H9 (cell line): ENCODE measurements at regions not wholly inside any gene's neighbourhood (a gene's known extent, or its start where the extent isn't known, plus 50 kb on each side); places are given as distances from the start of the nearest gene placed in this dataset.

Source experiments
- DNase-seq: peaks from one replicate; pipeline ENCODE4 v3.0.0-alpha.2; 2017
- H2AFZ ChIP-seq: one replicate; pipeline ENCODE4 v1.6.1; 2013; ENCODE audit warnings: mild to moderate bottlenecking, low read length, control low read depth, moderate library complexity
- H2AK5ac ChIP-seq: 2 replicates; pipeline ENCODE4 v1.6.1; 2013; ENCODE audit warnings: low read length, control low read depth, mixed read lengths; ENCODE audit not compliant: insufficient read length
- H2BK120ac ChIP-seq: one replicate; pipeline ENCODE4 v1.6.1; 2013; ENCODE audit warnings: low read depth, mild to moderate bottlenecking, low read length, control low read depth, inconsistent platforms; ENCODE audit not compliant: poor library complexity, severe bottlenecking
- H2BK12ac ChIP-seq: 2 replicates; pipeline ENCODE4 v1.6.1; 2013; ENCODE audit warnings: low read length, control low read depth, mixed read lengths, low read depth; ENCODE audit not compliant: insufficient read length
- H2BK15ac ChIP-seq: 2 replicates; pipeline ENCODE4 v1.6.1; 2013; ENCODE audit warnings: low read depth, low read length, control low read depth
- H2BK20ac ChIP-seq: one replicate; pipeline ENCODE4 v1.6.1; 2013; ENCODE audit warnings: low read depth, mild to moderate bottlenecking, low read length, control low read depth, inconsistent platforms; ENCODE audit not compliant: poor library complexity, severe bottlenecking
- H2BK5ac ChIP-seq: 2 replicates; pipeline ENCODE4 v1.6.1; 2013; ENCODE audit warnings: low read length, control low read depth, mixed read lengths; ENCODE audit not compliant: insufficient read length
- H3K14ac ChIP-seq: 2 replicates; pipeline ENCODE4 v1.6.1; 2013; ENCODE audit warnings: low read length, control low read depth; ENCODE audit not compliant: insufficient read depth
- H3K18ac ChIP-seq: 2 replicates; pipeline ENCODE4 v1.6.1; 2013; ENCODE audit warnings: low read depth, mild to moderate bottlenecking, mixed read lengths, low read length, control low read depth; ENCODE audit not compliant: insufficient read length
- H3K23ac ChIP-seq: 2 replicates; pipeline ENCODE4 v1.6.1; 2013; ENCODE audit warnings: low read length, control low read depth, mixed read lengths, low read depth; ENCODE audit not compliant: insufficient read length
- H3K23me2 ChIP-seq: 2 replicates; pipeline ENCODE4 v1.6.1; 2013; ENCODE audit warnings: low read depth, mild to moderate bottlenecking, mixed read lengths, low read length, control low read depth; ENCODE audit not compliant: insufficient read length, poor library complexity, severe bottlenecking
- H3K27ac ChIP-seq: 2 replicates; pipeline ENCODE4 v1.5.1; 2013; ENCODE audit warnings: low read length, control low read depth, mixed read lengths, low read depth; ENCODE audit not compliant: insufficient read length
- H3K27me3 ChIP-seq: 2 replicates; pipeline ENCODE4 v1.6.1; 2013; ENCODE audit warnings: low read length, control low read depth, inconsistent platforms; ENCODE audit not compliant: insufficient read depth
- H3K4ac ChIP-seq: 2 replicates; pipeline ENCODE4 v1.6.1; 2013; ENCODE audit warnings: low read depth, mild to moderate bottlenecking, control low read depth, inconsistent platforms, low read length, moderate library complexity
- H3K4me1 ChIP-seq: 2 replicates; pipeline ENCODE4 v1.6.1; 2013; ENCODE audit warnings: low read length, control low read depth, inconsistent platforms; ENCODE audit not compliant: insufficient read depth
- H3K4me2 ChIP-seq: 2 replicates; pipeline ENCODE4 v1.6.1; 2013; ENCODE audit warnings: low read length, control low read depth, mixed read lengths; ENCODE audit not compliant: insufficient read length, insufficient read depth
- H3K56ac ChIP-seq: 2 replicates; pipeline ENCODE4 v1.6.1; 2013; ENCODE audit warnings: low read depth, mild to moderate bottlenecking, mixed read lengths, low read length, control low read depth; ENCODE audit not compliant: insufficient read length
- H3K79me1 ChIP-seq: 2 replicates; pipeline ENCODE4 v1.6.1; 2013; ENCODE audit warnings: low read depth, mild to moderate bottlenecking, moderate library complexity, low read length, control low read depth, inconsistent platforms; ENCODE audit not compliant: insufficient read depth, poor library complexity, severe bottlenecking
- H3K79me2 ChIP-seq: 2 replicates; pipeline ENCODE4 v1.6.1; 2013; ENCODE audit warnings: low read length, control low read depth, inconsistent platforms; ENCODE audit not compliant: insufficient read depth
- H3K9ac ChIP-seq: 2 replicates; pipeline ENCODE4 v1.6.1; 2013; ENCODE audit warnings: low read length, control low read depth, mixed read lengths; ENCODE audit not compliant: insufficient read length; ENCODE audit errors: extremely low read depth
- H3K9me3 ChIP-seq: one replicate; pipeline ENCODE4 v1.6.1; 2013; ENCODE audit warnings: low read depth, low read length, inconsistent platforms; ENCODE audit not compliant: control insufficient read depth
- H3T11ph ChIP-seq: one replicate; pipeline ENCODE4 v1.6.1; 2013; ENCODE audit warnings: mild to moderate bottlenecking, low read length, control low read depth, inconsistent platforms
- H4K20me1 ChIP-seq: one replicate; pipeline ENCODE4 v1.6.1; 2013; ENCODE audit not compliant: control insufficient read depth, insufficient read length, insufficient read depth
- H4K5ac ChIP-seq: 2 replicates; pipeline ENCODE4 v1.6.1; 2013; ENCODE audit warnings: low read depth, mild to moderate bottlenecking, mixed read lengths, low read length, control low read depth; ENCODE audit not compliant: insufficient read length
- H4K8ac ChIP-seq: replicated peaks from 2 replicates; pipeline ENCODE4 v1.6.1; 2013; ENCODE audit warnings: low read length, control low read depth, mixed read lengths, low read depth; ENCODE audit not compliant: insufficient read length
- H4K91ac ChIP-seq: 2 replicates; pipeline ENCODE4 v1.6.1; 2013; ENCODE audit warnings: low read depth, mild to moderate bottlenecking, moderate library complexity, mixed read lengths, low read length, control low read depth; ENCODE audit not compliant: insufficient read length
- H3K27ac Mint-ChIP-seq, 3 experiments: 2 replicates in 2 of 3; 3 replicates in 1 of 3; pipeline ENCODE4 v1.8.0; 2020 to 2021; ENCODE audit warnings: mixed read lengths in 3 of 3, mild to moderate bottlenecking in 1 of 3, moderate library complexity in 1 of 3
- H3K27me3 Mint-ChIP-seq: 2 replicates; pipeline ENCODE4 v1.8.0; 2021; ENCODE audit warnings: low read depth, mild to moderate bottlenecking, moderate library complexity, mixed read lengths
- H3K36me3 Mint-ChIP-seq, 3 experiments: 2 replicates in 2 of 3; 3 replicates in 1 of 3; pipeline ENCODE4 v1.8.0; 2020 to 2021; ENCODE audit warnings: low read depth in 3 of 3, mixed read lengths in 3 of 3; ENCODE audit not compliant: insufficient read depth in 1 of 3
- H3K4me1 Mint-ChIP-seq, 2 experiments: 2 replicates each; pipeline ENCODE4 v1.8.0; 2020; ENCODE audit warnings: mixed read lengths in 2 of 2
- H3K4me3 Mint-ChIP-seq, 2 experiments: 2 replicates in 1 of 2; 3 replicates in 1 of 2; pipeline ENCODE4 v1.8.0; 2020 to 2021; ENCODE audit warnings: mild to moderate bottlenecking in 2 of 2, mixed read lengths in 2 of 2, moderate library complexity in 1 of 2
- H3K9me3 Mint-ChIP-seq, 2 experiments: 2 replicates in 1 of 2; 3 replicates in 1 of 2; pipeline ENCODE4 v1.8.0; 2020; ENCODE audit warnings: mild to moderate bottlenecking in 2 of 2, mixed read lengths in 2 of 2, moderate library complexity in 1 of 2
- WGBS: extraction: QIAGEN DNeasy Blood & Tissue Kit; methylation state at CpG from one replicate; pipeline ENCODE4 v1.1.7; 2013; ENCODE audit warnings: missing lambda C conversion rate, low lambda C conversion rate, mixed read lengths; ENCODE audit not compliant: insufficient read length; ENCODE audit errors: extremely low coverage; 5-methylcytosine and 5-hydroxymethylcytosine counted together
- TF ChIP-seq, protein P1 (sequence below): fragments of 200-600 bp; sonication (generic); conservative IDR thresholded peaks from 3 replicates; pipeline ENCODE4 v1.8.0; 2021; ENCODE audit warnings: antibody characterized with exemption, mild to moderate bottlenecking

DNA sequence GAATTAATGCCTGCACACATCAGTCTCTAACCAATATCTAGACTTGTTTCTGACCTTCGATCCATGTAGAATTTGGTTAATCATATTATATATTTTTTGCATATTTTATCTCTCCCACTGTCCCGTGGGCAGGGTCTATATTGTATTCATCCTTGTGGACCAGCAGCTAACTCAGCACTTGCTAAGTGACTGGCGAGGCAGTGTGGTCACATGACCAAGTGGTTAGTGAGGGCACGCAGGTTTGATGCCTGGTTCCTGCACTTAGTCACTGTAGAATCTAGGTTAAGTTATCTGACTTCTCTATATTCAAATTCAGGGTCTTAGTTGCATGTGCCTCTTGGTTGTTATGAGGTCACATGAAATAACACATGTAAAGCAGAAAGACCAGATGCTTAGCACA lies 120.5 kb downstream of the UBE2U start:
- Histone ChIP-seq H2BK5ac (no peak overlapping the region), H3T11ph (no peak overlapping the region), H4K8ac (no peak overlapping the region), H3K79me2 (no peaks in the 10 kb centered on the region), H3K9me3 (no peaks in the 10 kb centered on the region), H3K27me3 (no peaks in the 10 kb centered on the region), H4K91ac (no peak overlapping the region), H3K9ac (no peak overlapping the region), H4K5ac (no peak overlapping the region), H3K14ac (no peak overlapping the region), H3K23ac (no peak overlapping the region), H3K79me1 (no peaks in the 10 kb centered on the region), H3K56ac (no peak overlapping the region), H2BK20ac (no peak overlapping the region), H3K4me1 (no peaks in the 10 kb centered on the region; the same call in 1 of the 2 replicates), H3K23me2 (no peaks in the 10 kb centered on the region), H2BK120ac (no peak overlapping the region), H2AFZ (no peak overlapping the region), H3K4ac (no peak overlapping the region), H2BK15ac (no peak overlapping the region), H3K27ac (no peak overlapping the region), H2BK12ac (no peak overlapping the region), H3K18ac (no peak overlapping the region), H4K20me1 (no peaks in the 10 kb centered on the region), H2AK5ac (no peak overlapping the region), H3K4me2 (no peak overlapping the region)
- WGBS, result no CpG with 5 or more reads among the region's 4 CpGs
- Mint-ChIP-seq H3K27me3 (no peaks in the 10 kb centered on the region; the same call in none of the 2 replicates), H3K4me3 (no peak overlapping the region), H3K36me3 (no peaks in the 10 kb centered on the region), H3K9me3 (no peaks in the 10 kb centered on the region), H3K27ac (peak overlapping the region in 1 of 3 experiments; percentile 32; a peak in 1 of 7 replicates), H3K4me1 (peaks cover 9 to 11% of the 10 kb centered on the region in 2 experiments)
- DNase-seq, result no peak
- TF ChIP-seq, protein P1, sequence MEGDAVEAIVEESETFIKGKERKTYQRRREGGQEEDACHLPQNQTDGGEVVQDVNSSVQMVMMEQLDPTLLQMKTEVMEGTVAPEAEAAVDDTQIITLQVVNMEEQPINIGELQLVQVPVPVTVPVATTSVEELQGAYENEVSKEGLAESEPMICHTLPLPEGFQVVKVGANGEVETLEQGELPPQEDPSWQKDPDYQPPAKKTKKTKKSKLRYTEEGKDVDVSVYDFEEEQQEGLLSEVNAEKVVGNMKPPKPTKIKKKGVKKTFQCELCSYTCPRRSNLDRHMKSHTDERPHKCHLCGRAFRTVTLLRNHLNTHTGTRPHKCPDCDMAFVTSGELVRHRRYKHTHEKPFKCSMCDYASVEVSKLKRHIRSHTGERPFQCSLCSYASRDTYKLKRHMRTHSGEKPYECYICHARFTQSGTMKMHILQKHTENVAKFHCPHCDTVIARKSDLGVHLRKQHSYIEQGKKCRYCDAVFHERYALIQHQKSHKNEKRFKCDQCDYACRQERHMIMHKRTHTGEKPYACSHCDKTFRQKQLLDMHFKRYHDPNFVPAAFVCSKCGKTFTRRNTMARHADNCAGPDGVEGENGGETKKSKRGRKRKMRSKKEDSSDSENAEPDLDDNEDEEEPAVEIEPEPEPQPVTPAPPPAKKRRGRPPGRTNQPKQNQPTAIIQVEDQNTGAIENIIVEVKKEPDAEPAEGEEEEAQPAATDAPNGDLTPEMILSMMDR, result no peak
